ENCODE measurements at regions not wholly inside any gene's neighbourhood (a gene's known extent, or its start where the extent isn't known, plus 50 kb on each side); places are given as distances from the start of the nearest gene placed in this dataset.

DNA sequence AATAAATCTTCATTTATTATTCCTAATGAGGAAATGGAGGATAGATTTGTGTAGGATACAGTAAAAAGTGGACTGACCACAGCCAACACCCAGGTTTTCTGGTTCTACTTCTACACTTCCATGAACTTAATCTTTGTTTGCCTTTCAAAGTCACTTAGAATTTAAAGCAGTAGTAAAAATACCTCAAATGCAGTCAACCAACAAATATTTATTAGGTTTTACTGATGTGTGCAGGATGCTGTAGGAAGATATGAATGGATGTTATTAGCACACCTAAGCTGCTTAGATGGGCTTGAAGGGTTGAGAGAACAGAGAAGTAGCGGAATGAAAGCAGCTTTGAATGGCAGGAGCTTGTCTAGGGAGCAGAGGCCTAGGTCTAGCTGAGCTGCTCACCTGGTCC lies 201.1 kb downstream of the PALM2AKAP2 start:
- no peaks in the 10 kb centered on the region for H3K27me3 ChIP-seq
- TF ChIP-seq, protein P1, sequence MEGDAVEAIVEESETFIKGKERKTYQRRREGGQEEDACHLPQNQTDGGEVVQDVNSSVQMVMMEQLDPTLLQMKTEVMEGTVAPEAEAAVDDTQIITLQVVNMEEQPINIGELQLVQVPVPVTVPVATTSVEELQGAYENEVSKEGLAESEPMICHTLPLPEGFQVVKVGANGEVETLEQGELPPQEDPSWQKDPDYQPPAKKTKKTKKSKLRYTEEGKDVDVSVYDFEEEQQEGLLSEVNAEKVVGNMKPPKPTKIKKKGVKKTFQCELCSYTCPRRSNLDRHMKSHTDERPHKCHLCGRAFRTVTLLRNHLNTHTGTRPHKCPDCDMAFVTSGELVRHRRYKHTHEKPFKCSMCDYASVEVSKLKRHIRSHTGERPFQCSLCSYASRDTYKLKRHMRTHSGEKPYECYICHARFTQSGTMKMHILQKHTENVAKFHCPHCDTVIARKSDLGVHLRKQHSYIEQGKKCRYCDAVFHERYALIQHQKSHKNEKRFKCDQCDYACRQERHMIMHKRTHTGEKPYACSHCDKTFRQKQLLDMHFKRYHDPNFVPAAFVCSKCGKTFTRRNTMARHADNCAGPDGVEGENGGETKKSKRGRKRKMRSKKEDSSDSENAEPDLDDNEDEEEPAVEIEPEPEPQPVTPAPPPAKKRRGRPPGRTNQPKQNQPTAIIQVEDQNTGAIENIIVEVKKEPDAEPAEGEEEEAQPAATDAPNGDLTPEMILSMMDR (IDR thresholded peaks at IDR 0.05; ENCODE audit: poor library complexity) = no peak
- no peak for TF ChIP-seq EZH2phosphoT487 (IDR thresholded peaks at IDR 0.05; ENCODE audit: low read depth, severe bottlenecking, unreplicated experiment)
- TF ChIP-seq EZH2 (IDR thresholded peaks at IDR 0.05; ENCODE audit: borderline replicate concordance) = no peak
- no peak overlapping the region for H3K27ac ChIP-seq

DNA sequence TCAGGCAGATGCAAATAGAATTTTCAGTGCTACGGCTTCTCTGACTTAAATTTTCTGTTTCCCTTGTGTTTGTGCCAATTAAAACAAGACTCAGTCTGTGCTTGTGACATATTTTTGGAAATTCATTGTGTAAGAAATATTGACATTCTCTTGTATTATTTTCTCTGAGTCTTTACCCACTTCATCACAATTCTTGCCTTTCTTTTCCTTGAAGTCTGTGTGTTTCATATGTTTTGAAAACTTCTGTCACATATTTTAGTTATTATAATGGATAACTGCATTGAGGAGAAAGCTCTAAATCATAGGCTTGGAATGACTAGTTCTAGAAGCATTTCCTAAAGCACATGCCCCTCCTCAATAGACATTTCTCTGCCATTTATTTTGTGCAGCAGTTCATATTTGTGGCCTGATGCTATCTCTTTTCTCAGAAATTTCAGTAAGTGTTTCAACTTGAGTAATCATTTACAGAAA lies 206.6 kb downstream of the PALM2AKAP2 start:
- no peak for DNase-seq (ENCODE audit: low spot score)

More for the DNA sequence above, 201.1 kb downstream of the PALM2AKAP2 start:
- Histone ChIP-seq H3K9me3 (ENCODE audit: low read depth) (no peaks in the 10 kb centered on the region), H3K79me2 (no peaks in the 10 kb centered on the region), H3K4me2 (no peak overlapping the region), H3K9me2 (replicated peaks; ENCODE audit: insufficient read depth) (no peaks in the 10 kb centered on the region), H3K4me1 (ENCODE audit: insufficient read depth) (no peaks in the 10 kb centered on the region), H4K20me1 (ENCODE audit: insufficient read depth, poor library complexity, severe bottlenecking) (no peaks in the 10 kb centered on the region), H3K4me3 (no peak overlapping the region), H2AFZ (no peak overlapping the region), H3K36me3 (replicated peaks; ENCODE audit: insufficient read depth, low read depth) (no peaks in the 10 kb centered on the region)
- no peak for DNase-seq (ENCODE audit: low spot score)
- WGBS (ENCODE audit: low lambda C conversion rate, missing lambda C conversion rate) = 89% methylated on average over 1 of the region's 1 CpG

GRCh38 chr9:109989296-109989695 lies 209.3 kb downstream of the PALM2AKAP2 start:
- no peaks in the 10 kb centered on the region for H3K79me2 ChIP-seq
- TF ChIP-seq EZH2phosphoT487 (IDR thresholded peaks at IDR 0.05; ENCODE audit: low read depth, severe bottlenecking, unreplicated experiment) (no peak), EZH2 (IDR thresholded peaks at IDR 0.05; ENCODE audit: borderline replicate concordance) (no peak)
- TF ChIP-seq, protein P1 (IDR thresholded peaks at IDR 0.05; ENCODE audit: poor library complexity) = no peak
- WGBS (ENCODE audit: low lambda C conversion rate, missing lambda C conversion rate) = 93% methylated on average over 3 of the region's 3 CpGs
- H3K4me3 ChIP-seq = no peak overlapping the region
- H3K27ac ChIP-seq = no peak overlapping the region
- no peaks in the 10 kb centered on the region for H3K36me3 ChIP-seq (replicated peaks; ENCODE audit: insufficient read depth, low read depth)
- no peaks in the 10 kb centered on the region for H3K9me2 ChIP-seq (replicated peaks; ENCODE audit: insufficient read depth)
- DNase-seq (ENCODE audit: low spot score) = no peak
- H3K4me1 ChIP-seq (ENCODE audit: insufficient read depth) = no peaks in the 10 kb centered on the region
- H2AFZ ChIP-seq = no peak overlapping the region
- H3K27me3 ChIP-seq = no peaks in the 10 kb centered on the region
- H3K9me3 ChIP-seq (ENCODE audit: low read depth) = no peaks in the 10 kb centered on the region
- no peaks in the 10 kb centered on the region for H4K20me1 ChIP-seq (ENCODE audit: insufficient read depth, poor library complexity, severe bottlenecking)
- no peak overlapping the region for H3K4me2 ChIP-seq

More for the DNA sequence above, 206.6 kb downstream of the PALM2AKAP2 start:
- Histone ChIP-seq H3K4me2 (no peak overlapping the region), H2AFZ (no peak overlapping the region), H3K27ac (peak overlapping the region; percentile 11), H3K4me1 (ENCODE audit: insufficient read depth) (no peaks in the 10 kb centered on the region), H3K36me3 (replicated peaks; ENCODE audit: insufficient read depth, low read depth) (no peaks in the 10 kb centered on the region), H3K9me2 (replicated peaks; ENCODE audit: insufficient read depth) (no peaks in the 10 kb centered on the region), H3K9me3 (ENCODE audit: low read depth) (no peaks in the 10 kb centered on the region), H3K79me2 (no peaks in the 10 kb centered on the region), H4K20me1 (ENCODE audit: insufficient read depth, poor library complexity, severe bottlenecking) (no peaks in the 10 kb centered on the region), H3K27me3 (no peaks in the 10 kb centered on the region), H3K4me3 (no peak overlapping the region)
- 90% methylated on average over 1 of the region's 1 CpG for WGBS (ENCODE audit: low lambda C conversion rate, missing lambda C conversion rate)
- no peak for TF ChIP-seq EZH2phosphoT487 (IDR thresholded peaks at IDR 0.05; ENCODE audit: low read depth, severe bottlenecking, unreplicated experiment)
- TF ChIP-seq, protein P1 (IDR thresholded peaks at IDR 0.05; ENCODE audit: poor library complexity) = no peak
- TF ChIP-seq EZH2 (IDR thresholded peaks at IDR 0.05; ENCODE audit: borderline replicate concordance) = no peak

GRCh38 chr9:109990541-109990940 lies 210.5 kb downstream of the PALM2AKAP2 start:
- H4K20me1 ChIP-seq (ENCODE audit: insufficient read depth, poor library complexity, severe bottlenecking) = no peaks in the 10 kb centered on the region
- no peaks in the 10 kb centered on the region for H3K36me3 ChIP-seq (replicated peaks; ENCODE audit: insufficient read depth, low read depth)
- DNase-seq (ENCODE audit: low spot score) = no peak
- no peak overlapping the region for H3K4me2 ChIP-seq
- H3K9me3 ChIP-seq (ENCODE audit: low read depth) = no peaks in the 10 kb centered on the region
- no peaks in the 10 kb centered on the region for H3K9me2 ChIP-seq (replicated peaks; ENCODE audit: insufficient read depth)
- no peak for TF ChIP-seq EZH2phosphoT487 (IDR thresholded peaks at IDR 0.05; ENCODE audit: low read depth, severe bottlenecking, unreplicated experiment)
- no peak for TF ChIP-seq EZH2 (IDR thresholded peaks at IDR 0.05; ENCODE audit: borderline replicate concordance)
- TF ChIP-seq, protein P1 (IDR thresholded peaks at IDR 0.05; ENCODE audit: poor library complexity) = no peak
- no peak overlapping the region for H2AFZ ChIP-seq
- no peaks in the 10 kb centered on the region for H3K4me1 ChIP-seq (ENCODE audit: insufficient read depth)
- H3K79me2 ChIP-seq = no peaks in the 10 kb centered on the region
- no peaks in the 10 kb centered on the region for H3K27me3 ChIP-seq
- H3K4me3 ChIP-seq = no peak overlapping the region
- WGBS (ENCODE audit: low lambda C conversion rate, missing lambda C conversion rate) = 95% methylated on average over 4 of the region's 4 CpGs
- no peak overlapping the region for H3K27ac ChIP-seq

Data from hepatocyte (in vitro differentiated cells).